ENCODE measurements at regions not wholly inside any gene's neighbourhood (a gene's known extent, or its start where the extent isn't known, plus 50 kb on each side); places are given as distances from the start of the nearest gene placed in this dataset.
A peak's percentile ranks its signal among the peaks of the same experiment; 100 is the strongest.

GRCh38 chr5:73314395-73315257 lies 134.0 kb downstream of the FOXD1 start:
- H3K9ac ChIP-seq (ENCODE audit: low read length) = no peak overlapping the region
- H3K27ac ChIP-seq (ENCODE audit: low read length) = no peak overlapping the region
- H3K27me3 ChIP-seq (ENCODE audit: control insufficient read depth, insufficient read depth, low read length) = peaks cover 57% of the 10 kb centered on the region
- no peaks in the 10 kb centered on the region for H3K9me3 ChIP-seq (ENCODE audit: control insufficient read depth, low read depth, low read length)
- H3K36me3 ChIP-seq (ENCODE audit: control insufficient read depth, low read depth, low read length) = no peaks in the 10 kb centered on the region
- H3K4me1 ChIP-seq (ENCODE audit: control insufficient read depth, low read depth, low read length) = peaks cover 12% of the 10 kb centered on the region
- no peak overlapping the region for H3K4me3 ChIP-seq (ENCODE audit: low read length)

GRCh38 chr5:73312872-73313510 lies 135.6 kb downstream of the FOXD1 start:
- Histone ChIP-seq H3K4me1 (ENCODE audit: control insufficient read depth, low read depth, low read length) (peaks cover 12% of the 10 kb centered on the region), H3K9me3 (ENCODE audit: control insufficient read depth, low read depth, low read length) (no peaks in the 10 kb centered on the region), H3K9ac (ENCODE audit: low read length) (no peak overlapping the region), H3K4me3 (ENCODE audit: low read length) (no peak overlapping the region), H3K27me3 (ENCODE audit: control insufficient read depth, insufficient read depth, low read length) (peaks cover 73% of the 10 kb centered on the region), H3K27ac (ENCODE audit: low read length) (no peak overlapping the region), H3K36me3 (ENCODE audit: control insufficient read depth, low read depth, low read length) (no peaks in the 10 kb centered on the region)

- Histone ChIP-seq H3K4me3 (ENCODE audit: low read length) (no peak overlapping the region), H3K27me3 (ENCODE audit: control insufficient read depth, insufficient read depth, low read length) (peaks cover 80% of the 10 kb centered on the region), H3K27ac (ENCODE audit: low read length) (no peak overlapping the region)
These were observed 136.3 kb downstream of the FOXD1 start for GRCh38 chr5:73312146-73312871.

GRCh38 chr5:73311291-73312110 lies 137.1 kb downstream of the FOXD1 start:
- Histone ChIP-seq H3K27ac (ENCODE audit: low read length) (no peak overlapping the region), H3K27me3 (ENCODE audit: control insufficient read depth, insufficient read depth, low read length) (peaks cover 88% of the 10 kb centered on the region), H3K4me1 (ENCODE audit: control insufficient read depth, low read depth, low read length) (peaks cover 12% of the 10 kb centered on the region), H3K4me3 (ENCODE audit: low read length) (peak overlapping the region; percentile 52), H3K9me3 (ENCODE audit: control insufficient read depth, low read depth, low read length) (no peaks in the 10 kb centered on the region), H3K36me3 (ENCODE audit: control insufficient read depth, low read depth, low read length) (no peaks in the 10 kb centered on the region), H3K9ac (ENCODE audit: low read length) (peak overlapping the region; percentile 31)

More at GRCh38 chr5:73312146-73312871, 136.3 kb downstream of the FOXD1 start:
- Histone ChIP-seq H3K9me3 (ENCODE audit: control insufficient read depth, low read depth, low read length) (no peaks in the 10 kb centered on the region), H3K9ac (ENCODE audit: low read length) (no peak overlapping the region), H3K4me1 (ENCODE audit: control insufficient read depth, low read depth, low read length) (peaks cover 12% of the 10 kb centered on the region), H3K36me3 (ENCODE audit: control insufficient read depth, low read depth, low read length) (no peaks in the 10 kb centered on the region)

GRCh38 chr5:73307645-73308355 lies 134.8 kb downstream of the TMEM174 start:
- no peak overlapping the region for H3K9ac ChIP-seq (ENCODE audit: low read length)
- H3K4me3 ChIP-seq (ENCODE audit: low read length) = no peak overlapping the region
- peaks cover 12% of the 10 kb centered on the region for H3K4me1 ChIP-seq (ENCODE audit: control insufficient read depth, low read depth, low read length)
- H3K36me3 ChIP-seq (ENCODE audit: control insufficient read depth, low read depth, low read length) = no peaks in the 10 kb centered on the region
- no peaks in the 10 kb centered on the region for H3K9me3 ChIP-seq (ENCODE audit: control insufficient read depth, low read depth, low read length)
- H3K27me3 ChIP-seq (ENCODE audit: control insufficient read depth, insufficient read depth, low read length) = peaks cover 99% of the 10 kb centered on the region
- no peak overlapping the region for H3K27ac ChIP-seq (ENCODE audit: low read length)

- H3K4me3 ChIP-seq (ENCODE audit: low read length) = no peak overlapping the region
- no peak overlapping the region for H3K27ac ChIP-seq (ENCODE audit: low read length)
- peaks cover 6% of the 10 kb centered on the region for H3K4me1 ChIP-seq (ENCODE audit: control insufficient read depth, low read depth, low read length)
- no peaks in the 10 kb centered on the region for H3K36me3 ChIP-seq (ENCODE audit: control insufficient read depth, low read depth, low read length)
- no peaks in the 10 kb centered on the region for H3K9me3 ChIP-seq (ENCODE audit: control insufficient read depth, low read depth, low read length)
- no peak overlapping the region for H3K9ac ChIP-seq (ENCODE audit: low read length)
- H3K27me3 ChIP-seq (ENCODE audit: control insufficient read depth, insufficient read depth, low read length) = peaks cover 99% of the 10 kb centered on the region
These were observed 133.8 kb downstream of the TMEM174 start for GRCh38 chr5:73306741-73307275.

GRCh38 chr5:73306078-73306719 lies 133.2 kb downstream of the TMEM174 start:
- Histone ChIP-seq H3K4me1 (ENCODE audit: control insufficient read depth, low read depth, low read length) (peaks cover under 1% of the 10 kb centered on the region), H3K27me3 (ENCODE audit: control insufficient read depth, insufficient read depth, low read length) (peaks cover 99% of the 10 kb centered on the region), H3K4me3 (ENCODE audit: low read length) (no peak overlapping the region), H3K27ac (ENCODE audit: low read length) (no peak overlapping the region), H3K36me3 (ENCODE audit: control insufficient read depth, low read depth, low read length) (no peaks in the 10 kb centered on the region), H3K9ac (ENCODE audit: low read length) (no peak overlapping the region), H3K9me3 (ENCODE audit: control insufficient read depth, low read depth, low read length) (no peaks in the 10 kb centered on the region)

GRCh38 chr5:73305386-73305785 lies 132.4 kb downstream of the TMEM174 start:
- no peak overlapping the region for H3K4me3 ChIP-seq (ENCODE audit: low read length)
- peaks cover 100% of the 10 kb centered on the region for H3K27me3 ChIP-seq (ENCODE audit: control insufficient read depth, insufficient read depth, low read length)
- H3K9me3 ChIP-seq (ENCODE audit: control insufficient read depth, low read depth, low read length) = no peaks in the 10 kb centered on the region
- no peaks in the 10 kb centered on the region for H3K36me3 ChIP-seq (ENCODE audit: control insufficient read depth, low read depth, low read length)
- H3K27ac ChIP-seq (ENCODE audit: low read length) = no peak overlapping the region
- peaks cover 7% of the 10 kb centered on the region for H3K4me1 ChIP-seq (ENCODE audit: control insufficient read depth, low read depth, low read length)
- H3K9ac ChIP-seq (ENCODE audit: low read length) = no peak overlapping the region

GRCh38 chr5:73304381-73304780 lies 131.4 kb downstream of the TMEM174 start:
- peaks cover 100% of the 10 kb centered on the region for H3K27me3 ChIP-seq (ENCODE audit: control insufficient read depth, insufficient read depth, low read length)
- no peak overlapping the region for H3K9ac ChIP-seq (ENCODE audit: low read length)
- H3K9me3 ChIP-seq (ENCODE audit: control insufficient read depth, low read depth, low read length) = no peaks in the 10 kb centered on the region
- no peak overlapping the region for H3K27ac ChIP-seq (ENCODE audit: low read length)
- H3K36me3 ChIP-seq (ENCODE audit: control insufficient read depth, low read depth, low read length) = no peaks in the 10 kb centered on the region
- H3K4me1 ChIP-seq (ENCODE audit: control insufficient read depth, low read depth, low read length) = peaks cover 8% of the 10 kb centered on the region
- no peak overlapping the region for H3K4me3 ChIP-seq (ENCODE audit: low read length)
